Keratinocyte (primary cell): ENCODE measurements at regions not wholly inside any gene's neighbourhood (a gene's known extent, or its start where the extent isn't known, plus 50 kb on each side); places are given as distances from the start of the nearest gene placed in this dataset.
A peak's percentile ranks its signal among the peaks of the same experiment; 100 is the strongest.
"Not testable (repeated sequence)": the region's sequence is repeated elsewhere in the genome, so short reads cannot be mapped to it uniquely, and the experiment has no call there.

Experiments
- DNase-seq: peaks from one replicate; pipeline ENCODE4 v3.0.0-alpha.2; 2011; ENCODE audit warnings: low read depth, missing footprints, low spot score
- FAIRE-seq: peaks from 2 replicates; lab custom pipeline; 2011; peaks lifted over from hg19 to GRCh38; lab: Jason Lieb, UNC
- H2AFZ ChIP-seq: 2 replicates; pipeline ENCODE4 v1.6.0; 2012; ENCODE audit warnings: low read length, control low read depth, inconsistent platforms; ENCODE audit not compliant: control insufficient read depth
- H3K27ac ChIP-seq: 2 replicates; pipeline ENCODE4 v1.5.1; 2011; ENCODE audit warnings: low read length; ENCODE audit not compliant: control insufficient read depth, insufficient read depth
- H3K27me3 ChIP-seq: 3 replicates; pipeline ENCODE4 v1.6.0; 2011; ENCODE audit warnings: low read length; ENCODE audit not compliant: control insufficient read depth, insufficient read depth; ENCODE audit errors: extremely low read depth
- H3K36me3 ChIP-seq, 2 experiments: 2 replicates in 1 of 2; 3 replicates in 1 of 2; pipeline ENCODE4 v1.5.1; 2011; ENCODE audit warnings: low read length in 2 of 2, mild to moderate bottlenecking in 1 of 2; ENCODE audit not compliant: control insufficient read depth in 2 of 2, insufficient read depth in 2 of 2; ENCODE audit errors: extremely low read depth in 1 of 2
- H3K4me1 ChIP-seq: 3 replicates; pipeline ENCODE4 v1.5.1; 2011; ENCODE audit warnings: low read length; ENCODE audit not compliant: control insufficient read depth, insufficient read depth; ENCODE audit errors: extremely low read depth
- H3K4me2 ChIP-seq: 3 replicates; pipeline ENCODE4 v1.6.0; 2011; ENCODE audit warnings: low read depth, low read length; ENCODE audit not compliant: control insufficient read depth, insufficient read depth; ENCODE audit errors: extremely low read depth
- H3K4me3 ChIP-seq, 3 experiments: fragments of 200-600 bp in 1 of 3; sonication (generic) in 1 of 3; 2 replicates in 2 of 3; 3 replicates in 1 of 3; pipeline ENCODE4 v1.5.1; 2011 to 2016; ENCODE audit warnings: low read length in 3 of 3, mild to moderate bottlenecking in 3 of 3, control low read depth in 2 of 3, inconsistent platforms in 1 of 3, low read depth in 1 of 3, mixed read lengths in 1 of 3, mixed run types in 1 of 3, moderate library complexity in 1 of 3; ENCODE audit not compliant: control insufficient read depth in 2 of 3, insufficient read depth in 2 of 3; ENCODE audit errors: extremely low read depth in 1 of 3
- H3K79me2 ChIP-seq: 2 replicates; pipeline ENCODE4 v1.6.0; 2012; ENCODE audit warnings: low read length; ENCODE audit not compliant: control insufficient read depth, insufficient read depth
- H3K9ac ChIP-seq: 3 replicates; pipeline ENCODE4 v1.6.0; 2011; ENCODE audit warnings: low read length; ENCODE audit not compliant: control insufficient read depth, insufficient read depth; ENCODE audit errors: extremely low read depth
- H3K9me1 ChIP-seq: 3 replicates; pipeline ENCODE4 v1.6.0; 2011; ENCODE audit warnings: low read length; ENCODE audit not compliant: control insufficient read depth, insufficient read depth; ENCODE audit errors: extremely low read depth
- H3K9me3 ChIP-seq: 2 replicates; pipeline ENCODE4 v1.5.1; 2012; ENCODE audit warnings: low read depth, low read length; ENCODE audit not compliant: control insufficient read depth
- H4K20me1 ChIP-seq: 3 replicates; pipeline ENCODE4 v1.6.0; 2011; ENCODE audit warnings: low read length; ENCODE audit not compliant: control insufficient read depth, insufficient read depth; ENCODE audit errors: extremely low read depth
- EZH2 ChIP-seq: IDR thresholded peaks from one replicate; pipeline ENCODE4 v1.6.1; 2012; ENCODE audit warnings: inconsistent platforms, mild to moderate bottlenecking, low read length, moderate library complexity
- dilution Hi-C: fragments of 300-500 bp; cut with MboI; formaldehyde crosslinking; loops from one replicate; pipeline ENCODE4 v1.7.0; 2020; ENCODE audit warnings: low sequenced_read_pairs; ENCODE audit not compliant: extremely low pct_ligation_motif_present
- TF ChIP-seq, protein P1 (sequence below), 3 experiments: IDR thresholded peaks in 1 of 3; conservative IDR thresholded peaks in 1 of 3; optimal IDR thresholded peaks in 1 of 3; 2 replicates in 2 of 3; 3 replicates in 1 of 3; pipeline versions ENCODE3 to v1.5.1; 2011; ENCODE audit warnings: low read length in 3 of 3, mild to moderate bottlenecking in 3 of 3, moderate library complexity in 2 of 3, control low read depth in 1 of 3, inconsistent platforms in 1 of 3; ENCODE audit not compliant: insufficient read depth in 2 of 3; ENCODE audit errors: extremely low read depth in 1 of 3

DNA sequence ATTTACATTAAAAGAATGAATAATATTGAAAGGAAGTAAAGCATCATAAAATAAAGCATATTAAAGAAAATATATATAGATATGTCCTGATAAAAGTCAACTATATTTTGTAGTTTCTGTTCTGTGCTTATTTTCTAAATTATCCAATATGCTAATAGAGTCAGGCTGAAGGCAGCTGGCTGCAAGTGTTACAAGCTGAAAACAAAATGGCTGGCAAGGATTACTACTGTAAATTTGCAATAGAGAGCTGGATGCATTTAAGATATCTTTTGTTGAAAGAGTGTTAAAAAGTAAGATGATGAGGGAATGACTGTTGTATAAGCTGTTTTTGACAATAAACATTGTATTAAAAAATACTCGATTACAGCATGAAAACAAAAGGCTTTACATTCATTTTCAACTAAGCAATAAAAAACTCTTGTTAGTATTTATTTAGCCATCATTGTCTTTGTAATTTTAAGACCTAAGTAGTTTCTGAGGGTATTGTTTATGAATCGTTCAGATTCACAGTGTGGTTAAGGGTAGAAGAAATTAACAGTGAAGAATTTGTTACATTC is 76.3 kb downstream of the TANC2 start:
- no peak for FAIRE-seq

DNA sequence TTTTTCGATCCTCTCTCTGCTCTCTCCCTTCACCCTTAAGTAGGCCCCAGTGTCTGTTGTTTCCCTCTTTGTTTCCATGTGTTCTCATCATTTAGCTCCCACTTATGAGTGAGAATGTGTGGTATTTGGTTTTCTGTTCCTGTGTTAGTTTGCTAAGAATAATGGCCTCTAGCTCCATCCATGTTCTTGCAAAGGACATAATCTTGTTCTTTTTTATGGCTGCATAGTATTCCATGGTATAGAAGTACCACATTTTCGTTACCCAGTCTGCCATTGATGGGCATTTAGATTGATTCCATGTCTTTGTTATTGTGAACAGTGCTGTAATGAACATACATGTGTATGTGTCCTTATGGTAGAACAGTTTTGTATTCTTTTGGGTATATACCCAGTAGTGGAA is 91.5 kb downstream of the TANC2 start:
- H3K36me3 ChIP-seq, H3K4me2 ChIP-seq, FAIRE-seq, H2AFZ ChIP-seq, H3K9me3 ChIP-seq, dilution Hi-C loops, H3K27ac ChIP-seq, H3K4me3 ChIP-seq, H3K4me1 ChIP-seq, DNase-seq, H3K27me3 ChIP-seq, H3K9me1 ChIP-seq, H3K9ac ChIP-seq, H4K20me1 ChIP-seq: not testable (repeated sequence)
- peaks cover 48% of the 10 kb centered on the region for H3K79me2 ChIP-seq

More for the DNA sequence above, 76.3 kb downstream of the TANC2 start:
- H3K9me1 ChIP-seq: no peaks in the 10 kb centered on the region
- H3K79me2 ChIP-seq: peaks cover 46% of the 10 kb centered on the region
- dilution Hi-C loops: no loop called here
- DNase-seq: no peak
- H3K9me3 ChIP-seq: no peaks in the 10 kb centered on the region
- H2AFZ ChIP-seq: no peak overlapping the region
- peak overlapping the region; percentile 58 for H3K4me2 ChIP-seq
- H3K9ac ChIP-seq: no peak overlapping the region
- no peaks in the 10 kb centered on the region for H4K20me1 ChIP-seq
- H3K36me3 ChIP-seq: no peaks in the 10 kb centered on the region
- H3K4me1 ChIP-seq: peaks cover 24% of the 10 kb centered on the region
- no peaks in the 10 kb centered on the region for H3K27me3 ChIP-seq
- H3K4me3 ChIP-seq: no peak overlapping the region
- H3K27ac ChIP-seq: peak overlapping the region; percentile 47
- TF ChIP-seq, protein P1, sequence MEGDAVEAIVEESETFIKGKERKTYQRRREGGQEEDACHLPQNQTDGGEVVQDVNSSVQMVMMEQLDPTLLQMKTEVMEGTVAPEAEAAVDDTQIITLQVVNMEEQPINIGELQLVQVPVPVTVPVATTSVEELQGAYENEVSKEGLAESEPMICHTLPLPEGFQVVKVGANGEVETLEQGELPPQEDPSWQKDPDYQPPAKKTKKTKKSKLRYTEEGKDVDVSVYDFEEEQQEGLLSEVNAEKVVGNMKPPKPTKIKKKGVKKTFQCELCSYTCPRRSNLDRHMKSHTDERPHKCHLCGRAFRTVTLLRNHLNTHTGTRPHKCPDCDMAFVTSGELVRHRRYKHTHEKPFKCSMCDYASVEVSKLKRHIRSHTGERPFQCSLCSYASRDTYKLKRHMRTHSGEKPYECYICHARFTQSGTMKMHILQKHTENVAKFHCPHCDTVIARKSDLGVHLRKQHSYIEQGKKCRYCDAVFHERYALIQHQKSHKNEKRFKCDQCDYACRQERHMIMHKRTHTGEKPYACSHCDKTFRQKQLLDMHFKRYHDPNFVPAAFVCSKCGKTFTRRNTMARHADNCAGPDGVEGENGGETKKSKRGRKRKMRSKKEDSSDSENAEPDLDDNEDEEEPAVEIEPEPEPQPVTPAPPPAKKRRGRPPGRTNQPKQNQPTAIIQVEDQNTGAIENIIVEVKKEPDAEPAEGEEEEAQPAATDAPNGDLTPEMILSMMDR (optimal IDR thresholded peaks at IDR 0.05 in 1 of 3, IDR thresholded peaks at IDR 0.05 in 1 of 3, conservative IDR thresholded peaks at IDR 0.05 in 1 of 3; ENCODE audit: extremely low read depth in 1 of 3, insufficient read depth in 2 of 3, low read length in 3 of 3): no peak
- no peak for TF ChIP-seq EZH2
